Hepatocyte (in vitro differentiated cells): ENCODE measurements at regions not wholly inside any gene's neighbourhood (a gene's known extent, or its start where the extent isn't known, plus 50 kb on each side); places are given as distances from the start of the nearest gene placed in this dataset.

Experiments
- DNase-seq: peaks from one replicate; pipeline ENCODE4 v3.0.0-alpha.2; 2016; ENCODE audit warnings: low spot score
- H2AFZ ChIP-seq: fragments of 200-600 bp; sonication (generic); 2 replicates; pipeline ENCODE4 v1.6.0; 2016; ENCODE audit warnings: antibody characterized with exemption, mild to moderate bottlenecking
- H3K27ac ChIP-seq: fragments of 200-600 bp; sonication (generic); 2 replicates; pipeline ENCODE4 v1.5.1; 2016; ENCODE audit warnings: mild to moderate bottlenecking
- H3K27me3 ChIP-seq: fragments of 200-600 bp; sonication (generic); 2 replicates; pipeline ENCODE4 v1.6.1; 2016
- H3K36me3 ChIP-seq: fragments of 200-600 bp; sonication (generic); replicated peaks from 2 replicates; pipeline ENCODE4 v1.5.1; 2016; ENCODE audit warnings: low read depth; ENCODE audit not compliant: insufficient read depth
- H3K4me1 ChIP-seq: fragments of 200-600 bp; sonication (generic); 2 replicates; pipeline ENCODE4 v1.5.1; 2016; ENCODE audit warnings: mild to moderate bottlenecking, moderate library complexity; ENCODE audit not compliant: insufficient read depth
- H3K4me2 ChIP-seq: fragments of 200-600 bp; sonication (generic); 2 replicates; pipeline ENCODE4 v1.6.0; 2016
- H3K4me3 ChIP-seq: fragments of 200-600 bp; sonication (generic); 2 replicates; pipeline ENCODE4 v1.5.1; 2016; ENCODE audit warnings: mild to moderate bottlenecking
- H3K79me2 ChIP-seq: fragments of 200-600 bp; sonication (generic); 2 replicates; pipeline ENCODE4 v1.6.0; 2017; ENCODE audit warnings: mild to moderate bottlenecking
- H3K9me2 ChIP-seq: fragments of 200-600 bp; sonication (generic); replicated peaks from 2 replicates; pipeline ENCODE4 v1.6.0; 2017; ENCODE audit warnings: mild to moderate bottlenecking; ENCODE audit not compliant: insufficient read depth
- H3K9me3 ChIP-seq: fragments of 200-600 bp; sonication (generic); 2 replicates; pipeline ENCODE4 v1.5.1; 2016; ENCODE audit warnings: low read depth, mild to moderate bottlenecking
- H4K20me1 ChIP-seq: fragments of 200-600 bp; sonication (generic); 2 replicates; pipeline ENCODE4 v1.6.0; 2016; ENCODE audit warnings: mild to moderate bottlenecking; ENCODE audit not compliant: insufficient read depth, poor library complexity, severe bottlenecking
- EZH2 ChIP-seq: fragments of 200-600 bp; sonication (generic); IDR thresholded peaks from 2 replicates; pipeline ENCODE4 v1.6.1; 2016; ENCODE audit warnings: antibody characterized with exemption, mild to moderate bottlenecking, borderline replicate concordance
- EZH2phosphoT487 ChIP-seq: fragments of 200-600 bp; sonication (generic); IDR thresholded peaks from one replicate; pipeline ENCODE4 v1.6.1; 2018; ENCODE audit warnings: antibody characterized with exemption, mild to moderate bottlenecking, low read depth, moderate library complexity; ENCODE audit not compliant: unreplicated experiment, severe bottlenecking
- WGBS: methylation state at CpG from one replicate; pipeline ENCODE4 v1.1.6; 2016; ENCODE audit warnings: low lambda C conversion rate; ENCODE audit errors: missing lambda C conversion rate; 5-methylcytosine and 5-hydroxymethylcytosine counted together
- TF ChIP-seq, protein P1 (sequence below): fragments of 200-600 bp; sonication (generic); IDR thresholded peaks from 2 replicates; pipeline ENCODE4 v1.5.1; 2016; ENCODE audit warnings: antibody characterized with exemption, mild to moderate bottlenecking; ENCODE audit not compliant: poor library complexity

DNA sequence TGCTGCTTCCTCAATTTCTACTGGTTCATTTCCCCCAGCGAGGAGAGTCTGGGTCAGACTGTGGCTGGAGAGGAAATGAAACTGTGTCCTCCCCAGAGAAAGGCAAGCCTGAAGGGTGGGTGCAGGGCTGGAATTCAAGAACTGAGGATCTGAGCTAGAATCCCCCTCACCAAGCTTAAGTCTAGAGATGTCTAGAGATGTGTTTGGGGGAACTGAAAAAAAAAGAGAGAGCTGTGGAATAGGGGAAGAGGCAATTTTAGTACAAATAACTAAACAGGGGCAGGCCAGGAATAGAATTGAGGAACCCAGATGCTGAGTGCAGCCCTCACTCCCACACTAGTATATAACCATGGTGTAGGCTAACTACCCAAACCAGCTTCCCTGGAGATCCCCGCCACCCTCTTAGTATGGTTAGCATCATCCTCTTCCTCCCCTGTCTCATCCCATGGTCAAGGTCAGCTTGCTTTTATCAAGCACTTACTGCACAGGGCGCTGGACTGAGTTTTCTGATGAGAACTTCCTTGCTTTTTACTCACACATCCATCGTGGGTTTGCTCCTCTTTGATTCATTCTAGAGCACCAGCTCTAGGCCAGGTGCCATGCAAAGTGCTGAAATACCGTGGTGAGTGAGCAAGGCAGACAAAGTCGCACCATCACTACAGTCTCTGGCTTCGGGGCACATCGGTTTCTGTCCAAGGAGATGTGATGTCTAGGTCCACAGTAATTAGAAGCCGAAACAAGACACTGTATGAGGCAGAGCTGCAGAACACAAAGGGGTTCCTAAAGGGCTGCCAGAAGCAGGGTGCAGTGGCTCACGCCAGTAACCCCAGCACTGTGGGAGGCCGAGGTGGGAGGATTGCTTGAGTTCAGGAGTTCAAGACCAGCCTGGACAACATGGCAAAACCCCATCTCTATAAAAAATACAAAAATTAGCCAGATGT, 112.9 kb upstream of the IPO9 start:
- H3K4me2 ChIP-seq, result no peak overlapping the region

DNA sequence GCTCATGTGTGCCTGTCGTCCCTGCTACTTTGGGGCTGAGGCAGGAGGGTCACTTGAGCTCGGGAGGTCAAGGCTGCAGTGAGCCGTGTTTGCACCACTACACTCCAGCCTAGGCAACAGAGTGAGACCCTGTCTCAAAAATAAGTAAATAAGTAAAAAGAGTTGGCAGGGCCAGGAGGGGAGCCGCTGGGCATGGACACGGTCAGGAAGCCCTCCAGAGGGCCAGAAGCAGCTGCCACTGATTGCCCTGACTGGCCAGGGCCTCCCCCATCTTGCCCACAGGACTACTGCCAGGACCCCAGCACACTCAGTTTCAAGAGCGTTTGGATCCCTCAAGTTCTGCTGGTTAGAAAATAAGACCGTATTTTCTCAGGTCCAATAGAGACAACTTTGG, 112.2 kb upstream of the IPO9 start:
- H3K4me3 ChIP-seq, result no peak overlapping the region
- no peaks in the 10 kb centered on the region for H3K27me3 ChIP-seq
- no peak overlapping the region for H2AFZ ChIP-seq
- H3K9me2 ChIP-seq, result no peaks in the 10 kb centered on the region
- no peaks in the 10 kb centered on the region for H3K36me3 ChIP-seq
- peaks cover 54% of the 10 kb centered on the region for H3K4me1 ChIP-seq
- H3K9me3 ChIP-seq, result no peaks in the 10 kb centered on the region
- TF ChIP-seq, protein P1, sequence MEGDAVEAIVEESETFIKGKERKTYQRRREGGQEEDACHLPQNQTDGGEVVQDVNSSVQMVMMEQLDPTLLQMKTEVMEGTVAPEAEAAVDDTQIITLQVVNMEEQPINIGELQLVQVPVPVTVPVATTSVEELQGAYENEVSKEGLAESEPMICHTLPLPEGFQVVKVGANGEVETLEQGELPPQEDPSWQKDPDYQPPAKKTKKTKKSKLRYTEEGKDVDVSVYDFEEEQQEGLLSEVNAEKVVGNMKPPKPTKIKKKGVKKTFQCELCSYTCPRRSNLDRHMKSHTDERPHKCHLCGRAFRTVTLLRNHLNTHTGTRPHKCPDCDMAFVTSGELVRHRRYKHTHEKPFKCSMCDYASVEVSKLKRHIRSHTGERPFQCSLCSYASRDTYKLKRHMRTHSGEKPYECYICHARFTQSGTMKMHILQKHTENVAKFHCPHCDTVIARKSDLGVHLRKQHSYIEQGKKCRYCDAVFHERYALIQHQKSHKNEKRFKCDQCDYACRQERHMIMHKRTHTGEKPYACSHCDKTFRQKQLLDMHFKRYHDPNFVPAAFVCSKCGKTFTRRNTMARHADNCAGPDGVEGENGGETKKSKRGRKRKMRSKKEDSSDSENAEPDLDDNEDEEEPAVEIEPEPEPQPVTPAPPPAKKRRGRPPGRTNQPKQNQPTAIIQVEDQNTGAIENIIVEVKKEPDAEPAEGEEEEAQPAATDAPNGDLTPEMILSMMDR, result no peak
- TF ChIP-seq EZH2 (no peak), EZH2phosphoT487 (no peak)
- no peak for DNase-seq
- no peak overlapping the region for H3K4me2 ChIP-seq
- no peaks in the 10 kb centered on the region for H4K20me1 ChIP-seq
- no peak overlapping the region for H3K27ac ChIP-seq
- 93% methylated on average over 7 of the region's 7 CpGs for WGBS
- no peaks in the 10 kb centered on the region for H3K79me2 ChIP-seq

More for the DNA sequence above, 112.9 kb upstream of the IPO9 start:
- Histone ChIP-seq H4K20me1 (no peaks in the 10 kb centered on the region), H3K9me3 (no peaks in the 10 kb centered on the region), H3K9me2 (no peaks in the 10 kb centered on the region), H3K4me1 (peaks cover 57% of the 10 kb centered on the region), H3K79me2 (no peaks in the 10 kb centered on the region), H3K27ac (peak overlapping the region; percentile 69), H2AFZ (no peak overlapping the region), H3K4me3 (no peak overlapping the region), H3K36me3 (no peaks in the 10 kb centered on the region), H3K27me3 (no peaks in the 10 kb centered on the region)
- TF ChIP-seq EZH2, result no peak
- no peak for TF ChIP-seq EZH2phosphoT487
- TF ChIP-seq, protein P1, result no peak
- no peak for DNase-seq
- 89% methylated on average over 11 of the region's 11 CpGs for WGBS

DNA sequence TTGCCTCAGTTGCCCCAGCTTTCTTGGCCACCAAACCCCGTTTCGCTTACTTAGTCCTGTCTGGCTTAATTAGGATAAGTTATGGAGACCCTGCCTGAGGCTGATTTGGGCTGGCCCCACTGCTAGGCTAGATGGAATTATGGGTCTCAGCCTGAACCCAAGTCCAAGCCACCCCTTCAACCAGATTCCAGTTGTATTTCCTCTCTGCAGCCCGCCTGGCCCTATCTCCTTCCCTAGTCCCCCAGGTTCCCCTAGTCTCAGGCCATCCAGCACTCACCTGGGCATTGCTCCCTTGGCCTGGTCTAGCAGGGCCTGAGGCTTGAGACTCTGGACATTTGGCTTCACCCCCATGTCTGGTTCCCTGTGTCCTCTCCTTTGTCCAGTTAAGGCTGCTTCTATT, 111.7 kb upstream of the IPO9 start:
- Histone ChIP-seq H3K9me2 (no peaks in the 10 kb centered on the region), H3K36me3 (no peaks in the 10 kb centered on the region), H3K27me3 (no peaks in the 10 kb centered on the region), H4K20me1 (no peaks in the 10 kb centered on the region), H2AFZ (no peak overlapping the region), H3K9me3 (no peaks in the 10 kb centered on the region), H3K4me1 (peaks cover 50% of the 10 kb centered on the region), H3K27ac (no peak overlapping the region), H3K4me2 (no peak overlapping the region), H3K79me2 (no peaks in the 10 kb centered on the region), H3K4me3 (no peak overlapping the region)
- TF ChIP-seq EZH2phosphoT487, result no peak
- TF ChIP-seq EZH2, result no peak
- TF ChIP-seq, protein P1, result no peak
- DNase-seq, result no peak
- 93% methylated on average over 3 of the region's 3 CpGs for WGBS
